Adrenal gland (tissue), 9 donors: ENCODE measurements at regions not wholly inside any gene's neighbourhood (a gene's known extent, or its start where the extent isn't known, plus 50 kb on each side); places are given as distances from the start of the nearest gene placed in this dataset.

Experiments
- DNase-seq, 7 donors: peaks; one replicate each; pipeline ENCODE4 v3.0.0-alpha.2; 2019 to 2020
- H3K27ac ChIP-seq, 5 donors: fragments of 200-600 bp; sonication (generic) in 4 of 5; 1 replicate in 3 of 5; 2 replicates in 2 of 5; pipeline versions ENCODE4 v1.5.1 to v1.8.0; 2016 to 2020; ENCODE audit warnings: mild to moderate bottlenecking in 1 of 5
- H3K27me3 ChIP-seq: fragments of 200-600 bp; 2 replicates; pipeline ENCODE4 v1.8.0; 2021
- H3K36me3 ChIP-seq, 2 donors: fragments of 200-600 bp; replicated peaks in 1 of 2; 1 replicate in 1 of 2; 2 replicates in 1 of 2; pipeline versions ENCODE4 v1.5.1 to v1.8.0; 2018 to 2022
- H3K4me1 ChIP-seq, 2 donors: fragments of 200-600 bp; replicated peaks in 1 of 2; 1 replicate in 1 of 2; 2 replicates in 1 of 2; pipeline versions ENCODE4 v1.5.1 to v1.8.0; 2018 to 2021
- H3K4me3 ChIP-seq, 4 donors: fragments of 200-600 bp; sonication (generic) in 3 of 4; one replicate each; pipeline ENCODE4 v1.5.1; 2016 to 2018
- H3K9me3 ChIP-seq, 3 donors: fragments of 200-600 bp; sonication (generic) in 1 of 3; replicated peaks in 1 of 3; 1 replicate in 2 of 3; 2 replicates in 1 of 3; pipeline versions ENCODE4 v1.5.1 to v1.8.0; 2016 to 2021
- POLR2A ChIP-seq, 2 donors: fragments of 450-650 bp; IDR thresholded peaks; one replicate each; pipeline ENCODE4 v1.6.1; 2017; ENCODE audit warnings: antibody characterized with exemption in 2 of 2, mild to moderate bottlenecking in 2 of 2, moderate library complexity in 1 of 2
- WGBS, 4 donors: extraction: QIAGEN DNeasy Blood & Tissue Kit in 2 of 4; methylation state at CpG; one replicate each; pipeline versions ENCODE4 v1.1.5 to v1.1.7; 2013 to 2017; 5-methylcytosine and 5-hydroxymethylcytosine counted together
- intact Hi-C, 2 donors: fragments of 100-400 bp; cut with DNase I; formaldehyde crosslinking; loops; one replicate each; pipeline versions ENCODE4 v1.14.1 to v1.15.0; 2022 to 2023
- TF ChIP-seq, protein P1 (sequence below), 6 experiments: fragments of 450-650 bp in 4 of 6; fragments of 200-600 bp in 2 of 6; sonication (generic) in 1 of 6; IDR thresholded peaks; 1 replicate in 5 of 6; 2 replicates in 1 of 6; pipeline versions ENCODE4 v1.5.1 to v1.8.0; 2016 to 2021; ENCODE audit warnings: antibody characterized with exemption in 6 of 6, mild to moderate bottlenecking in 2 of 6, moderate library complexity in 1 of 6
- donor health status: healthy with polysubstance abuse.
- donor health status: Bipolar disorder and iron deficiency.
- donor health status: DM: yes; HTN: yes; CAD: no.
- donor health status: DM: no; HTN: no; CAD: no.
- donor health status: DM: no; HTN: no; CAD: no.

DNA sequence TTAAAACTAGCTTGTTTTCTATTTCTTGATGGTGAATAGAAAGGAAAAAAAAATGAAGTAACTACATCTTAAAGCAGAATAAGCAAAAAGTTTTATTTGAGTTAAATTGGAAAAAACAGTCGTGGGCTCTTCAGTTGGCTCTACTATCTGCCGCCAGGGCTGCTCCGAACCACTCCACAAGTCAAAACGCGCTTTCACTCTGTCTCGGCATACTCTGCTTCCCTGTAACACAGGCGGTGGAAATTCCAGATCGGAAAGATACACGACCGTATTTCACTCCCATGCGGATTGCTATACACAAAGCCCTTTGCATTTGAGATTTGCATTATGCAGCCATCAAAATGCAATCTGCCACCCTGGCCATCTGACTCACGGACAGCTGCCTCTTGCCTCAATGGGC, 505.6 kb downstream of the IRX1 start:
- DNase-seq: no peak
- TF ChIP-seq POLR2A (IDR thresholded peaks at IDR 0.05): no peak
- TF ChIP-seq, protein P1, sequence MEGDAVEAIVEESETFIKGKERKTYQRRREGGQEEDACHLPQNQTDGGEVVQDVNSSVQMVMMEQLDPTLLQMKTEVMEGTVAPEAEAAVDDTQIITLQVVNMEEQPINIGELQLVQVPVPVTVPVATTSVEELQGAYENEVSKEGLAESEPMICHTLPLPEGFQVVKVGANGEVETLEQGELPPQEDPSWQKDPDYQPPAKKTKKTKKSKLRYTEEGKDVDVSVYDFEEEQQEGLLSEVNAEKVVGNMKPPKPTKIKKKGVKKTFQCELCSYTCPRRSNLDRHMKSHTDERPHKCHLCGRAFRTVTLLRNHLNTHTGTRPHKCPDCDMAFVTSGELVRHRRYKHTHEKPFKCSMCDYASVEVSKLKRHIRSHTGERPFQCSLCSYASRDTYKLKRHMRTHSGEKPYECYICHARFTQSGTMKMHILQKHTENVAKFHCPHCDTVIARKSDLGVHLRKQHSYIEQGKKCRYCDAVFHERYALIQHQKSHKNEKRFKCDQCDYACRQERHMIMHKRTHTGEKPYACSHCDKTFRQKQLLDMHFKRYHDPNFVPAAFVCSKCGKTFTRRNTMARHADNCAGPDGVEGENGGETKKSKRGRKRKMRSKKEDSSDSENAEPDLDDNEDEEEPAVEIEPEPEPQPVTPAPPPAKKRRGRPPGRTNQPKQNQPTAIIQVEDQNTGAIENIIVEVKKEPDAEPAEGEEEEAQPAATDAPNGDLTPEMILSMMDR (IDR thresholded peaks at IDR 0.05): no peak
- Histone ChIP-seq H3K9me3 (no peaks in the 10 kb centered on the region), H3K4me1 (no peaks in the 10 kb centered on the region), H3K36me3 (no peaks in the 10 kb centered on the region), H3K27me3 (no peaks in the 10 kb centered on the region), H3K4me3 (no peak overlapping the region), H3K27ac (no peak overlapping the region)
- intact Hi-C loops: no loop called here
- WGBS, 4 donors: 75 to 81% (median 79%) methylated on average over 12 of the region's 12 CpGs

DNA sequence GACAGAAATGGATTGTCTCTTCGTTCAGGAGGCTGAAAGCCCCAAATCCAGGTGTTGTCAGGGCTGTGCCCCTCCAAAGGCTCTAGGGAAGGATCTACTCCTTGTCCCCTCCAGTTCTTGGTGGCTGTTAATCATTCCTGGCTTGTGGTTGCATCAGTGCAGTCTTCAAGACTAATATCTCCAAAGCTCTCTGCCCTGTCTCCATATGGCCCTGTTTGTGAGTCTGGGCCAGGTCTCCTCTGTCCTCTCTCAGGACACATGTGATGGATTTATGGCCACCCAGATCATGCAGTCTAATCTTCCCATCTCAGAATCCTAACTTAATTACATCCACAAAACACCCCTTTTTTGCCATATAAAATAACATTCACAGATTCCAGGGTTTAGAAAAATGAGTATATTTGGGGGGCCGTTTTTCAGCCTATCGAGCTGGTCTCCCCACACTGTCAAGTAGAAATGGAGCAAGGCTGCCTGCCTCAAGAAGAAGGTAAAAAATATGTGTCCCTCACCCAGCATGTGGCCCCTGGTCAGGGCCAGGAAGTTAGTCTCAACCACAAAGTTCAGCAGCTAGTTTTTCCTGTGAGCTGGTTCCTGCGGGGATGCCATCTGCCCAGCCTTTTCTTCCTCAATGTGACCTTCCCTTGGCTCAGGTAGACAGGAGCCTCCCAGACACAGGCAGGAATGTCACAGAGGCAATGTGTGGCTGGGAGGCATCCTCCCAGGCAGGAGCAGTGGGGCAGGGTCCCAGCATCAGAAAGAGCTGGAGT, 509.4 kb downstream of the IRX1 start:
- no peak for TF ChIP-seq POLR2A (IDR thresholded peaks at IDR 0.05)
- TF ChIP-seq, protein P1 (IDR thresholded peaks at IDR 0.05): no peak
- no peak for DNase-seq
- WGBS, 4 donors: 58 to 74% (median 65%) methylated on average over 4 of the region's 4 CpGs
- H3K27ac ChIP-seq: no peak overlapping the region
- H3K36me3 ChIP-seq: no peaks in the 10 kb centered on the region
- H3K9me3 ChIP-seq: no peaks in the 10 kb centered on the region
- no peaks in the 10 kb centered on the region for H3K4me1 ChIP-seq
- H3K27me3 ChIP-seq: no peaks in the 10 kb centered on the region
- no peak overlapping the region for H3K4me3 ChIP-seq
- intact Hi-C loops: no loop called here

DNA sequence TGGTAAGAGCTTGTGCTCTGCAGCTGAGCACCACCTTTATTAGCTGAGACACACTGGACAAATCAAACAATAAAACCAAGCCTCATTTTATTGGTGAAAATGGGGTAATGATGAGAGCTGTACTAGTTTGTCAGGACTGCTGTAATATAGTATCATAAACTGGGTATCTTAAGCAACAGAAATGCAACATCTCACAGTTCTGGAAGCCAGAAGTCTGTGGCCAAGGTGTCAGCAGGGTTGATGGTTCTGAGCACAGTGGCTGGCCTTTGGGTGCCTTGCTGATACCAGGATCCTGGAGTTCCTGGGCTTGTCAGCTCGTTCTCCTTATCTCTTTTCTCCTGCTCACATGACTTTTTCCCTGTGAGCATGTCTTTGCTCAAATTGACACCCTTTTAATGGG, 513.1 kb downstream of the IRX1 start:
- intact Hi-C loops: no loop called here
- TF ChIP-seq, protein P1 (IDR thresholded peaks at IDR 0.05): no peak
- no peak for TF ChIP-seq POLR2A (IDR thresholded peaks at IDR 0.05)
- H3K27ac ChIP-seq: no peak overlapping the region
- 33 to 57% (median 39%) methylated on average over 1 of the region's 1 CpG for WGBS, 4 donors
- no peaks in the 10 kb centered on the region for H3K27me3 ChIP-seq
- no peak overlapping the region for H3K4me3 ChIP-seq
- no peaks in the 10 kb centered on the region for H3K36me3 ChIP-seq
- DNase-seq: no peak
- H3K9me3 ChIP-seq: no peaks in the 10 kb centered on the region
- H3K4me1 ChIP-seq: no peaks in the 10 kb centered on the region

DNA sequence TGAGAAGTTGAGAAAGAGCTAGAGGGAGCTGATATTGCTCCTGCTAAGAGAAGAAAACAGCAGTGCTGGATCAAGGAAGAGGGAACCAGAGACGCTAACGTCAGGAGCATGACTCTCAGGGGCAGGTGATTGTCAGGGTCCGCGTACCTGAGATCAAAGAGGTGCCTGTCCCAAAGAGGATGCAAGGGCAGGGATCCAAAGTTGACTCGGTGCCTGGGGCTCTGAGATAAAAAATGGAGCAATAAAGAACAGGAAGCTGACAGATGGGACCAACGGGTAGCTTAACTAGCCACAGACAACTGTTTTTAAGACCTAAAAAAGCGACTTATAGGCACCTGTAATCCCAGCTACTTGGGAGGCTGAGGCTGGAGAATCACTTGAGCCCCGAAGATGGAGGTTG, 517.8 kb downstream of the IRX1 start:
- intact Hi-C loops: no loop called here
- H3K36me3 ChIP-seq: no peaks in the 10 kb centered on the region
- no peak for TF ChIP-seq POLR2A (IDR thresholded peaks at IDR 0.05)
- TF ChIP-seq, protein P1 (IDR thresholded peaks at IDR 0.05): no peak

More for the DNA sequence above, 517.8 kb downstream of the IRX1 start:
- Histone ChIP-seq H3K4me1 (no peaks in the 10 kb centered on the region), H3K4me3 (no peak overlapping the region), H3K27ac (no peak overlapping the region), H3K27me3 (no peaks in the 10 kb centered on the region), H3K9me3 (no peaks in the 10 kb centered on the region)
- WGBS, 4 donors: 53 to 70% (median 64%) methylated on average over 8 of the region's 8 CpGs
- no peak for DNase-seq
